DMS79 (cell line): ENCODE measurements at regions not wholly inside any gene's neighbourhood (a gene's known extent, or its start where the extent isn't known, plus 50 kb on each side); places are given as distances from the start of the nearest gene placed in this dataset.

ENCODE experiments used
- DNase-seq: peaks from one replicate; lab custom pipeline; 2025; lab: John Stamatoyannopoulos, UW

DNA sequence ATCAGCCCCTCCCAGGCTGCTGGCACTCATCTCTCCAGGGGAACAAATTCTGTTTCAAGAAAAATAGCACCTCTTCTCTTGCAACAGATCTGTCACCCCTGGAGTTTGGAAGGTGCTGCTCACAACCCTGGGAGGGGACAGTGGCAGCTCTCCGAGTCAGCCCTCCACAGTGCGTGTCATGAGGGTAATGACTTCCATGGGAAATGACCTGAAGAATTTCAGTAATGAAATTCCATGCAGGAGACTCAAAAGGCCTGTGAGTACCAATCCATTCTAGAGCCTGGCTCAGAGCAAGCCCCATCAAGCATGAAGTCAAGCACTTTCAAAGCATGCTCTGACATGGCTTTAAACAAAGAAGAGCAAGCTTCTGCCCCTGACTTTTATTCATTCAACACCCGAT, 276.3 kb upstream of the PARD3B start:
- peak; percentile 46 for DNase-seq

DNA sequence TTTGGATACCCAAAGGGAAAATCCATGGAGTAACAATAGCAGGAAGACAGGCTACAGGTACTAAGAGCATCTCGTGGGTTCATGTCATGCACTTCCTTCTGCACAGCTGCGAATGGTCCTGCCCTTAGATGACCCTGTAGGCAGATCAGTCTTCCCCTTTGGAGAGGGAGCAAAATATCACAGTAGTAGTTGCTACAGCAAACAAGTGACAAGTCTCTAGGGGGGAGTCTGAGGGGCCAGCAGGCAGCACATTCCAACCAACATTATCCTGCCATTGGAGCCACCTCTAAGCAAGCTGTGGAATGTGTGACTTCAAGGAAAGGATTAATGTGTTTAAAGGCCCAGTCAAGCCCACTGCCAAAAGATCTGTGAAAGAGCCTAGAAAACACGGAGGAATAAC, 273.2 kb upstream of the PARD3B start:
- no peak for DNase-seq

DNA sequence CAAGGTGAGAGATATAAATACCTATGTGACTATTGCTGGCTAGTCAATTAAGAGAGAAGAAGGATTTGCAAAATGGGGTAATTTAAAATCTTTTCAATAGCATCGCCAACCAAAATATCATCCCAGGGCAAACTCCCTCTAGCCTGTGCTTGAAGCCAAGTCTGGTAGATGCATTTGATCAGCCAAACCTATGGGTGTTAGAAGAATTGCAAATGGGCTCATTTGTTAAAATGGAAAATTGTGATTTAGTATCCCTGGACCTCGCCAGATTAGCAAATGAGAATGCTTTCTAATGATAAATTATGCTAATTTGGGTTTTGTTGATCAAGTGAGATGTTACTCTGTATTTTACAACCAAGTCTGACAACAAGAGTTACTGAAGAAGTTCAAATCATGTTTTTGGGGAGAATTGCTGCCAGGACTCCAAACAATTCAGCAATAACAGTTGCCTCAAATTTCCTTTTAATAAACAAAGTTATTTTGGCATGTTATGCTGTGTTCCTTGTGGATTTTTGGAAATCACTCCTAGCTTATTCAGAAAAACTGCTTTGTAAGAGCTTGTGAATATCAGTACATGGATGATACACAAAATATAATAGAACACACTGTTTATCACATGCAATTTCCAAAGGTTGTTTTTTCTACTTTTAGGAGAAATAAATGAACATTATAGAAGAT, 272.5 kb upstream of the PARD3B start:
- no peak for DNase-seq

DNA sequence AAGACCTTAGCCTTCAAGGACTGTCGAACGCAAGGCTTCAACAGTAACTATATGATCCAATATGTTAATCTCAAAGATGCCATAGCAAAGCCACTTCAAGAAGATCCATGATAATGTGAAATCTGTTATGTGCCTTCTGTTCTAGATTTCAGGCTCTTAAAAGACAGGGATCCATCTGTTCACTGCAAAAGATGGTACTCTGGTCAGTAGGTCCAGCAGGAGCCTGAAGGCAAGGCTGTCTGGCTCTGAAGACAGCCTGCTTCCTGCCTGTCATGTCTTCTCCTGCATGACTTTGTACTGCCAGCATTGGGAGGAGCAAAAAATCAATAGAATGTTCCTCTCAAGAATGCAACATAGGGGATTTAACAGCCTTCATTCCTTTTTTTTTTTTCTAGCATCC, 270.8 kb upstream of the PARD3B start:
- DNase-seq, result no peak

DNA sequence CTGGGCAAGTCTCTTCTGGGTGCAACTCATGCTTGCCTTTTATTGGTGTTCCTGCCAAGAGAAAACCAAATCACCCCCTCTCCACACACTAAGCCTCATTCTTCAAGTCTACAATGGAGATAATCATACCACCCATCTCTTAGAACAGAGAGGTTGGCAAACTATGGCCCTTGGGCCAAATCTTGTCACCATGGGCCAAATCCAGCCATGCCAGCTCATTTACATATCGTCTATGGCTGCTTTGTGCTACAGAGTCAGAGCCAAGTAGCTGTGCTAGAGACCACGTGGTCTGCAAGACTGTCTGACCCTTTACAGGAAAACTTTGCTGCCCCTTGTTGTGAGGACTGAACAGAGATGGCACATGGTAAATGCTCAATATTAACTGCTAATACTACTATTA, 270.3 kb upstream of the PARD3B start:
- no peak for DNase-seq

DNA sequence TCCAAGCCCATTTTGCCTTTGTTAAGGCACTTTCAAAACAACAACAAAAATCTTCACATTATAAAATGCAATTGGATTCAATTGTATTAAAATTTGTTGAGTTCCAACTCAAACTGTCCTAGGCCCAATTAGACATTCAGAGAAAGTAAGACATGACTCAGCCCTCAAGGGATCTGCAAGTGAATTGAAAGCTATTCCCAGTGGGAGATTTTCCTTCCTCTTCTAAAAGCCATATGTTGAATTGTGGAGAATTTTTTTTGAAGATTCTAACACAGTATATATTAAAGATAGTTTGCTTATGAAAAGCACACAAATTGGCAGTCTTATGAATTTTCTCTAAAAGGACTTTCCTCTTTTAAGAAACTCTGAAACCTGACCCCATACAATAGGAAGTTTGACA, 268.0 kb upstream of the PARD3B start:
- no peak for DNase-seq

- no peak for DNase-seq
Observed at GRCh38 chr2:204278454-204278853, 266.8 kb upstream of the PARD3B start.

- no peak for DNase-seq
Observed at GRCh38 chr2:204279819-204280218, 265.5 kb upstream of the PARD3B start.

- DNase-seq, result no peak
Observed at GRCh38 chr2:204280262-204280668, 265.0 kb upstream of the PARD3B start.

DNA sequence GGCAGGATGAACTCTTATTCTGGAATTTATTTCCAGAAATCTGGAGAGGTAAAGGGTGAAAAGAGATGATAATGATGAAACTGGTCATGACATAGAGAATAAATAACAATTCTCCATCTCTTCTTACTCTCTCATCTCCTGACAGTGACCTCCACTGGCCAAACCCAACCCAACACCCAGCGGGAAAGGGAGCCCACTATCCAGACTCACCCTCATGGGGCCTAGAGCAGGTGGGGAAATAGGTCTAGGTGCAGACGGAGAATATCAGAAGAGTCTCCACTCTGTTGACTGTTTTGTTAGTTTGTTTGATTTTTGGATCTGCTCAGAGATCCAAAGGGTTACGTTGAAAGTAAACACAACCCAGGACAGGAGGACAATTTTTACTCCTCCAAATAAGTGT, 263.2 kb upstream of the PARD3B start:
- DNase-seq, result no peak

- DNase-seq, result no peak
Observed at GRCh38 chr2:204282525-204282924, 262.8 kb upstream of the PARD3B start.

GRCh38 chr2:204289066-204289465, 256.2 kb upstream of the PARD3B start:
- no peak for DNase-seq

GRCh38 chr2:204292439-204292838, 252.8 kb upstream of the PARD3B start:
- DNase-seq, result no peak

DNA sequence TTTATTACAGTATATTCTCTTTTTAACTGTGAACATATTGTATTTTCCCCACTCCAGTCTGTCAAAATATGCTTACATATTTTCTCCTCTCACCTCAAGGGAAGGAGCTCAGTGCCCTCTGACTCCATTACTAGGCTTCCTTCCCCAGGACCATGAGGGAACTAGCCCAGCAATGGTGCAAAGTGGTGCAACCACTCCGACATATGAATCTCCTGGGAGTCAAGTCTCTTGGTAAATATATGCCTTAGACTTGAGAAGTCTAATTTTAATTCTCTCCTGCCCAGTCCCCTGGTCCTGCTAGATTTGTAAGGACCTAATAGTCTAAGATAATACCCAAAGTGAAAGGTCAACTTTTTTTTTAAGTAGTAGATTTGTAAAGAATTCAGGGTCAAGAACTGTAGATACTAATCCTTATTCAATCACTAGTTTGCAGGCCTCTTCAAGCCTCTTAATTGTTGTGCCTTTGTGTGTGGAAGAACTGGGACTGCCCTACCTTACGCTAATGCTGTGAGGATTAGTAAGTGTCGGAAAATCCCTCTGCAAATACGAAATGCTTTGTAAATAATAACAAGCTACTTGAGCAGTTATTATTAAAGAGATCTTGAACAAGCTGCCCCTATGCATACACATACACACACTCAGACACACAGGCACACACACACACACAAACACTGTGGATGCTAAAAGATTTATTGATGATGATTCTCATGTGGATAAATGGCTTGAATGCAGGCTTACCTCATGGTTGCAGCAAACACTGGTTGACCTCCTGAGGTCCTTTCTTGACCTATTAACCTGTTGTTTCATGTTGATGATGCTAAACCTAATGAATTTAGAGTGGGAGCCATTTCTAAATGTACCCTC, 251.2 kb upstream of the PARD3B start:
- DNase-seq, result no peak

DNA sequence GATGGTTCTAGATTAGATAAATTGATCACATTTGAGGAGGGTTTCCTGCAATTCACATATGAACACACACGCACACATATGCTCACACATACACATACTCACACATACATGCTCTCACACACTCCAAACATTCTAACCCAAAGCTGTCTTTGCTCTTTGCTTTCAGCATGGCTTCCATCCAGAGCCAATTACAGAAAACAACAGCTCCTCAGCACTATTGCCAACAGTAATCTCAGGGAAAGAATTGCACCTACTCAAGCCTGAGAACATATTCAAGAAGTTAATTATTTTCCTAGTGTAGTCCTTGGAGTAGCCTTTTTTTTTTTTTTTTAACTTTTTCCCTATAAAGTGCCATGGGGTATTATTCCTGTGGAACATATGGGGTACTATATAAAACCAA, 246.9 kb upstream of the PARD3B start:
- no peak for DNase-seq

DNA sequence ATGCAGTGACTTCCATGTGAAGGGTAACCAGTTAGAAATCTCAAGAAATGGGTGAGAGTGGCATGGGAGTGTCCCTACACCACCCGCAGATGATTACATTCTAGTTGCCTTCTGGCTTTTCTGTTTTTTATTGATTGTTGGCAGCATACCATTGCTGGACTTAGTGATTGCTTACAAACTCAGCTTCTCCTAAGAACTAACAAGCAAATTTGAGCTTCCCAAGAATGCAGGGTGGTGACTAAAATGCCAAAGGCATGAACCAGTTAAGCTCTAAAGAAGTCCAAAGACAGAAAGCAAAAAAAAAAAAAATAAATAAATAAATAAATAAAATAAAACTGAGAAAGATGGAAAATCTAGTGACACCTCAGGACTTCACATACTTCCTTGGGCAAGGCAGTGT, 245.5 kb upstream of the PARD3B start:
- DNase-seq, result no peak

GRCh38 chr2:204306667-204307066, 238.6 kb upstream of the PARD3B start:
- no peak for DNase-seq

DNA sequence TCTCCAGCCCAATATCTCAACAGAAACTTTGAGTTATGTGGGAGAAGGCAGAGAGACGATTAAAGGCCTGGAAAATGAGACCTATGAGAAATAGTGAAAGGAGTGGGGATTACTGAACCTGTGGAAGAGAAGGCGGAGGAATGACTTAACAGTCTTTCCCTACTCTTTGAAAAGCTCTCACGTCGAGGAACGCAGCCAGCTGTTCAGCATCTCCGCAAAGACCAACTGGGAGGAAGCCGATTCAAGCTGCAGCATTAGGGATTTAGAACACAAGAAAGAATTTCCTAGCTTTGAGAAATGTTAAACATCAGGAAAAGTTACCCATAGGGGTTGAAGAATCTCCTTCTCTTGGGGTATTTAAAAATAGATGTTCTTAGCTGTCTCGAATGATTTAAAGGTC, 233.2 kb upstream of the PARD3B start:
- no peak for DNase-seq

DNA sequence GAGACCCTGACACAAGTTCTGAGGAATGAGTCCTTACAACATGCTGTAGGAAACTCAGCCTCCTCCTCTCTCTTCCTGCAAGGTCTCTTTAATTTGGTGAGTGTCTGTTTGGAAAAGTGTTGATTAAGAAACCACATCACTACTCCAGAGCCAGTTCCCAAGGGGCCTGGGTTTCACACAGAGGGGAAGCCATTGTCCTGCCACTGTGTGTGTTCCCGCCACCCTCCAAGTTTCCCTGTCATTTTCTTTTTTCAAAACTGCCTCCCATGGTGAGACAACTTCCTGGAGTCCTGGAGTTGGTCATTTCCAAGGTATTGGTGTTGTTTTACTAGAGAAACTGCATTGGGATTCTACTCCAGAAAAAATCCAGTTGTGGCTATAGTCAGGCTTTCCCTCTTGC, 232.0 kb upstream of the PARD3B start:
- DNase-seq, result no peak

- DNase-seq, result peak; percentile 74
Observed at GRCh38 chr2:204315236-204315662, 230.0 kb upstream of the PARD3B start.

GRCh38 chr2:204317640-204318039, 227.6 kb upstream of the PARD3B start:
- DNase-seq, result no peak

DNA sequence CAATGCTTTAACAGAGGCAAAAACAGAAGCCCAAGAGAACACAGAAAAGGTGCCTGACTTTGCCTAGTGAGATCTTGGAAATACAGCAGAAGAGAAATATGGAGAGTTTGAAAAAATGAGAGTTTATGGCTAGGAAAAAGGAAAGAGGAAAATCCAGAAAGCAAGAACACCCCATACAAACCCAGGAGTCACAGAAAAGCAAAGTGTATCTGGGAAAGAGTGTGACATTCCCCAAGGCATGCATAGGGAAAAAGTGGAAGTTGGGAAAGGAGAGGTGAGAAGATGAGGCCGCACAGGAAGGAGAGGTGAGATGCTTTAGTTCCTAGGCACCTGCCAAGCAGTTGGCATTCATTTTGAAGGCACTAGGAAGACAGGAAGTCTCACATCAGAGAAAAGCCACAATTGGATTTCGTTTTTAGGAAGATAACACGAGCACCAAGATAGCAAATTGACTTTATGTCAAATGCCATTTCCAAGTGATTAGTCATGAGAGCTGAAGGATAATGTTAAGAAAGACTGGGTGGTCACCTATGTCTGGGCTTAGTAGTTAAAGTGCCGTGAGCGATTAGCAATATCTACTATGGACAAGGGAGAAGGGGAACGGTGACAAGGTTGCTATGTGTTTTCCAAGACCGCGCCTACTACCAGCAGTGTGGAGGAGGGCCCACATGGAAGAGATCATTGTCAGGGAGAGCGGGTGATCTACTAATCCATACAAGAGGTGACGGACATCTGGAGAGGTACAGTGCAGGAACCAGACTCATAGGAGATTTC, 224.1 kb upstream of the PARD3B start:
- no peak for DNase-seq
